Breast epithelium (tissue), 4 donors: ENCODE measurements at regions not wholly inside any gene's neighbourhood (a gene's known extent, or its start where the extent isn't known, plus 50 kb on each side); places are given as distances from the start of the nearest gene placed in this dataset.

Experiments
- DNase-seq, 2 donors: peaks; one replicate each; pipeline ENCODE4 v3.0.0-alpha.2; 2019; ENCODE audit warnings: low spot score in 2 of 2
- H3K27ac ChIP-seq, 2 donors: fragments of 200-600 bp; sonication (generic) in 1 of 2; one replicate each; pipeline ENCODE4 v1.5.1; 2016 to 2019; ENCODE audit warnings: mild to moderate bottlenecking in 1 of 2
- H3K27me3 ChIP-seq, 2 donors: fragments of 200-600 bp; sonication (generic) in 1 of 2; one replicate each; pipeline versions ENCODE4 v1.5.1 to v1.6.0; 2017 to 2019; ENCODE audit warnings: control low read depth in 1 of 2, mild to moderate bottlenecking in 1 of 2
- H3K36me3 ChIP-seq: fragments of 200-600 bp; one replicate; pipeline ENCODE4 v1.5.1; 2019
- H3K4me1 ChIP-seq, 2 donors: fragments of 200-600 bp; sonication (generic); one replicate each; pipeline ENCODE4 v1.5.1; 2016 to 2019; ENCODE audit warnings: control low read depth in 1 of 2
- H3K4me3 ChIP-seq, 3 donors: fragments of 200-600 bp; sonication (generic); 1 replicate in 2 of 3; 2 replicates in 1 of 3; pipeline ENCODE4 v1.5.1; 2016 to 2019; ENCODE audit warnings: mild to moderate bottlenecking in 3 of 3, moderate library complexity in 2 of 3
- H3K9me3 ChIP-seq, 2 donors: fragments of 200-600 bp; sonication (generic) in 1 of 2; one replicate each; pipeline ENCODE4 v1.5.1; 2016 to 2019; ENCODE audit warnings: control low read depth in 1 of 2
- CTCF ChIP-seq, 3 donors: fragments of 450-650 bp; IDR thresholded peaks; one replicate each; pipeline ENCODE4 v1.5.1; 2016 to 2017; ENCODE audit warnings: antibody characterized with exemption in 3 of 3, mild to moderate bottlenecking in 3 of 3, moderate library complexity in 3 of 3
- POLR2A ChIP-seq: fragments of 450-650 bp; IDR thresholded peaks from one replicate; pipeline ENCODE4 v1.6.1; 2016; ENCODE audit warnings: antibody characterized with exemption, mild to moderate bottlenecking, moderate library complexity
- POLR2AphosphoS5 ChIP-seq, 3 donors: sonication (generic); formaldehyde crosslinking; IDR thresholded peaks; one replicate each; pipeline ENCODE4 v1.6.1; 2017; ENCODE audit warnings: antibody characterized with exemption in 3 of 3
- intact Hi-C: fragments of 100-400 bp; cut with DNase I; formaldehyde crosslinking; loops from one replicate; pipeline ENCODE4 v1.15.1; 2023; ENCODE audit warnings: low total_unique reads

GRCh38 chr6:164185471-164185871 is 771.0 kb downstream of the QKI start:
- TF ChIP-seq CTCF (IDR thresholded peaks at IDR 0.05) (no peak), POLR2A (no peak), POLR2AphosphoS5 (IDR thresholded peaks at IDR 0.05) (no peak)
- H3K4me1 ChIP-seq: no peaks in the 10 kb centered on the region
- no peak for DNase-seq
- no peak overlapping the region for H3K4me3 ChIP-seq
- H3K36me3 ChIP-seq: no peaks in the 10 kb centered on the region
- H3K27ac ChIP-seq: no peak overlapping the region
- H3K9me3 ChIP-seq: no peaks in the 10 kb centered on the region
- intact Hi-C loops: no loop called here
- H3K27me3 ChIP-seq: no peaks in the 10 kb centered on the region

GRCh38 chr6:164184410-164184809 is 769.9 kb downstream of the QKI start:
- TF ChIP-seq POLR2AphosphoS5 (IDR thresholded peaks at IDR 0.05) (no peak), POLR2A (no peak), CTCF (IDR thresholded peaks at IDR 0.05) (no peak)
- Histone ChIP-seq H3K36me3 (no peaks in the 10 kb centered on the region), H3K4me3 (no peak overlapping the region), H3K4me1 (no peaks in the 10 kb centered on the region), H3K9me3 (no peaks in the 10 kb centered on the region), H3K27me3 (no peaks in the 10 kb centered on the region), H3K27ac (no peak overlapping the region)
- intact Hi-C loops: no loop called here
- DNase-seq: no peak

GRCh38 chr6:164183556-164184123 is 769.1 kb downstream of the QKI start:
- Histone ChIP-seq H3K27ac (no peak overlapping the region), H3K27me3 (no peaks in the 10 kb centered on the region), H3K36me3 (no peaks in the 10 kb centered on the region), H3K4me1 (no peaks in the 10 kb centered on the region), H3K4me3 (no peak overlapping the region), H3K9me3 (no peaks in the 10 kb centered on the region)
- intact Hi-C loops: no loop called here
- TF ChIP-seq POLR2AphosphoS5 (IDR thresholded peaks at IDR 0.05) (no peak), CTCF (IDR thresholded peaks at IDR 0.05) (no peak), POLR2A (no peak)
- no peak for DNase-seq

GRCh38 chr6:164178679-164179332 is 764.3 kb downstream of the QKI start:
- intact Hi-C loops: no loop called here
- H3K27me3 ChIP-seq: no peaks in the 10 kb centered on the region
- no peaks in the 10 kb centered on the region for H3K9me3 ChIP-seq

More at GRCh38 chr6:164178679-164179332, 764.3 kb downstream of the QKI start:
- no peak overlapping the region for H3K27ac ChIP-seq
- no peak overlapping the region for H3K4me3 ChIP-seq
- DNase-seq: no peak
- H3K4me1 ChIP-seq: no peaks in the 10 kb centered on the region
- TF ChIP-seq POLR2AphosphoS5 (IDR thresholded peaks at IDR 0.05): no peak
- TF ChIP-seq CTCF (IDR thresholded peaks at IDR 0.05): no peak
- no peak for TF ChIP-seq POLR2A
- no peaks in the 10 kb centered on the region for H3K36me3 ChIP-seq
